Renal cortex interstitium (tissue), 11 donors: ENCODE measurements at regions not wholly inside any gene's neighbourhood (a gene's known extent, or its start where the extent isn't known, plus 50 kb on each side); places are given as distances from the start of the nearest gene placed in this dataset.
"Not testable (repeated sequence)": the region's sequence is repeated elsewhere in the genome, so short reads cannot be mapped to it uniquely, and the experiment has no call there.

Experiments
- DNase-seq, 11 donors: peaks; one replicate each; pipeline ENCODE4 v3.0.0-alpha.2; 2013; ENCODE audit warnings: low read depth in 9 of 11, low spot score in 4 of 11; ENCODE audit errors: extremely low read depth in 1 of 11

- DNase-seq = no peak
These were observed 592.4 kb downstream of the CSNK1G3 start for GRCh38 chr5:124104344-124104743.

GRCh38 chr5:124103671-124104070 lies 591.7 kb downstream of the CSNK1G3 start:
- DNase-seq = no peak

GRCh38 chr5:124103056-124103455 lies 591.1 kb downstream of the CSNK1G3 start:
- not testable (repeated sequence) for DNase-seq

GRCh38 chr5:124102486-124102885 lies 590.5 kb downstream of the CSNK1G3 start:
- peak in 1 of 11 donors; percentile 28 for DNase-seq

GRCh38 chr5:124093658-124094057 lies 581.7 kb downstream of the CSNK1G3 start:
- DNase-seq = no peak

- no peak for DNase-seq
These were observed 578.1 kb downstream of the CSNK1G3 start for GRCh38 chr5:124090115-124090514.

- no peak for DNase-seq
These were observed 577.6 kb downstream of the CSNK1G3 start for GRCh38 chr5:124089578-124089977.

- no peak for DNase-seq
These were observed 576.5 kb downstream of the CSNK1G3 start for GRCh38 chr5:124088289-124089032.

- no peak for DNase-seq
These were observed 575.8 kb downstream of the CSNK1G3 start for GRCh38 chr5:124087752-124088151.

- DNase-seq = no peak
These were observed 568.3 kb downstream of the CSNK1G3 start for GRCh38 chr5:124080256-124080655.

- no peak for DNase-seq
These were observed 567.1 kb downstream of the CSNK1G3 start for GRCh38 chr5:124079062-124079461.

- DNase-seq = no peak
These were observed 562.5 kb downstream of the CSNK1G3 start for GRCh38 chr5:124074500-124074899.

GRCh38 chr5:124072570-124072969 lies 560.6 kb downstream of the CSNK1G3 start:
- no peak for DNase-seq

- no peak for DNase-seq
These were observed 559.1 kb downstream of the CSNK1G3 start for GRCh38 chr5:124071039-124071438.

GRCh38 chr5:124065508-124065907 lies 553.5 kb downstream of the CSNK1G3 start:
- no peak for DNase-seq

GRCh38 chr5:124064956-124065355 lies 553.0 kb downstream of the CSNK1G3 start:
- no peak for DNase-seq

- DNase-seq = peak in 2 of 11 donors; percentile 13 to 52
These were observed 549.7 kb downstream of the CSNK1G3 start for GRCh38 chr5:124061663-124062062.

- no peak for DNase-seq
These were observed 549.1 kb downstream of the CSNK1G3 start for GRCh38 chr5:124061068-124061430.

GRCh38 chr5:124060413-124061067 lies 548.6 kb downstream of the CSNK1G3 start:
- no peak for DNase-seq

- DNase-seq = no peak
These were observed 548.0 kb downstream of the CSNK1G3 start for GRCh38 chr5:124060011-124060410.

- no peak for DNase-seq
These were observed 547.2 kb downstream of the CSNK1G3 start for GRCh38 chr5:124059200-124059599.
